HL-60 (cell line): ENCODE measurements at regions not wholly inside any gene's neighbourhood (a gene's known extent, or its start where the extent isn't known, plus 50 kb on each side); places are given as distances from the start of the nearest gene placed in this dataset.

ENCODE experiments used
- GABPA ChIP-seq: IDR thresholded peaks from 2 replicates; pipeline ENCODE4 v1.6.1; 2012; ENCODE audit warnings: low read depth
- POLR2AphosphoS5 ChIP-seq: IDR thresholded peaks from 2 replicates; pipeline ENCODE4 v1.6.1; 2012; ENCODE audit warnings: low read depth
- SPI1 ChIP-seq: IDR thresholded peaks from 2 replicates; pipeline ENCODE4 v1.6.1; 2012; ENCODE audit warnings: low read depth, mild to moderate bottlenecking, borderline replicate concordance
- TF ChIP-seq, protein P1 (sequence below): IDR thresholded peaks from one replicate; pipeline ENCODE4 v1.5.1; 2011; ENCODE audit warnings: low read length, control low read depth, inconsistent platforms; ENCODE audit not compliant: insufficient read depth
- TF ChIP-seq, protein P2 (sequence below): IDR thresholded peaks from 2 replicates; pipeline ENCODE4 v1.6.1; 2012; ENCODE audit warnings: low read depth; ENCODE audit not compliant: insufficient replicate concordance

DNA sequence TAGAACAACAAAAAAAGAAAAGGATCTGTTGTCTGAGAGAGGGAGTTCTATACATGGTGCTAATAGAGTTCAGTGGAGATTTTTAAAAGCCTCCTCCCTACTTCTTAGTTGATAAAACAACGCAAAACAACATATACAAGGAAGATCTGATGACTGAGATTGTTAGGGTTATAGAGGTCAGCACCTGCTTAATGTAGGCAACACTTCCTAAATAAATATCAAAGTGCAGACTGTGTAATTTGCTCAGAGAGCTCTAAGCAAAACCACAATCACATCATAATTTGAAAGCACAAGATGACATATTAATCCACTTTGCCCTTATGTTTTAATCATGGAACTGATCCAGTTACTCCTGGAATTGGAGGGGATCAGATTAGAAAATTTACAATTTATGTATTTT, 474.5 kb downstream of the PRR16 start:
- TF ChIP-seq, protein P1, sequence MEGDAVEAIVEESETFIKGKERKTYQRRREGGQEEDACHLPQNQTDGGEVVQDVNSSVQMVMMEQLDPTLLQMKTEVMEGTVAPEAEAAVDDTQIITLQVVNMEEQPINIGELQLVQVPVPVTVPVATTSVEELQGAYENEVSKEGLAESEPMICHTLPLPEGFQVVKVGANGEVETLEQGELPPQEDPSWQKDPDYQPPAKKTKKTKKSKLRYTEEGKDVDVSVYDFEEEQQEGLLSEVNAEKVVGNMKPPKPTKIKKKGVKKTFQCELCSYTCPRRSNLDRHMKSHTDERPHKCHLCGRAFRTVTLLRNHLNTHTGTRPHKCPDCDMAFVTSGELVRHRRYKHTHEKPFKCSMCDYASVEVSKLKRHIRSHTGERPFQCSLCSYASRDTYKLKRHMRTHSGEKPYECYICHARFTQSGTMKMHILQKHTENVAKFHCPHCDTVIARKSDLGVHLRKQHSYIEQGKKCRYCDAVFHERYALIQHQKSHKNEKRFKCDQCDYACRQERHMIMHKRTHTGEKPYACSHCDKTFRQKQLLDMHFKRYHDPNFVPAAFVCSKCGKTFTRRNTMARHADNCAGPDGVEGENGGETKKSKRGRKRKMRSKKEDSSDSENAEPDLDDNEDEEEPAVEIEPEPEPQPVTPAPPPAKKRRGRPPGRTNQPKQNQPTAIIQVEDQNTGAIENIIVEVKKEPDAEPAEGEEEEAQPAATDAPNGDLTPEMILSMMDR = no peak
- TF ChIP-seq POLR2AphosphoS5 (no peak), GABPA (no peak), SPI1 (no peak)
- TF ChIP-seq, protein P2, sequence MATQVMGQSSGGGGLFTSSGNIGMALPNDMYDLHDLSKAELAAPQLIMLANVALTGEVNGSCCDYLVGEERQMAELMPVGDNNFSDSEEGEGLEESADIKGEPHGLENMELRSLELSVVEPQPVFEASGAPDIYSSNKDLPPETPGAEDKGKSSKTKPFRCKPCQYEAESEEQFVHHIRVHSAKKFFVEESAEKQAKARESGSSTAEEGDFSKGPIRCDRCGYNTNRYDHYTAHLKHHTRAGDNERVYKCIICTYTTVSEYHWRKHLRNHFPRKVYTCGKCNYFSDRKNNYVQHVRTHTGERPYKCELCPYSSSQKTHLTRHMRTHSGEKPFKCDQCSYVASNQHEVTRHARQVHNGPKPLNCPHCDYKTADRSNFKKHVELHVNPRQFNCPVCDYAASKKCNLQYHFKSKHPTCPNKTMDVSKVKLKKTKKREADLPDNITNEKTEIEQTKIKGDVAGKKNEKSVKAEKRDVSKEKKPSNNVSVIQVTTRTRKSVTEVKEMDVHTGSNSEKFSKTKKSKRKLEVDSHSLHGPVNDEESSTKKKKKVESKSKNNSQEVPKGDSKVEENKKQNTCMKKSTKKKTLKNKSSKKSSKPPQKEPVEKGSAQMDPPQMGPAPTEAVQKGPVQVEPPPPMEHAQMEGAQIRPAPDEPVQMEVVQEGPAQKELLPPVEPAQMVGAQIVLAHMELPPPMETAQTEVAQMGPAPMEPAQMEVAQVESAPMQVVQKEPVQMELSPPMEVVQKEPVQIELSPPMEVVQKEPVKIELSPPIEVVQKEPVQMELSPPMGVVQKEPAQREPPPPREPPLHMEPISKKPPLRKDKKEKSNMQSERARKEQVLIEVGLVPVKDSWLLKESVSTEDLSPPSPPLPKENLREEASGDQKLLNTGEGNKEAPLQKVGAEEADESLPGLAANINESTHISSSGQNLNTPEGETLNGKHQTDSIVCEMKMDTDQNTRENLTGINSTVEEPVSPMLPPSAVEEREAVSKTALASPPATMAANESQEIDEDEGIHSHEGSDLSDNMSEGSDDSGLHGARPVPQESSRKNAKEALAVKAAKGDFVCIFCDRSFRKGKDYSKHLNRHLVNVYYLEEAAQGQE = no peak
